NCI-H526 (cell line): ENCODE measurements at regions not wholly inside any gene's neighbourhood (a gene's known extent, or its start where the extent isn't known, plus 50 kb on each side); places are given as distances from the start of the nearest gene placed in this dataset.
"Not testable (repeated sequence)": the region's sequence is repeated elsewhere in the genome, so short reads cannot be mapped to it uniquely, and the experiment has no call there.

ENCODE experiments used
- DNase-seq, 2 experiments: peaks; one replicate each; lab custom pipeline; 2025; lab: John Stamatoyannopoulos, UW

- DNase-seq: peak; percentile 88 to 90
Observed at GRCh38 chr2:234898534-234899053, 53.2 kb upstream of the SH3BP4 start.

DNA sequence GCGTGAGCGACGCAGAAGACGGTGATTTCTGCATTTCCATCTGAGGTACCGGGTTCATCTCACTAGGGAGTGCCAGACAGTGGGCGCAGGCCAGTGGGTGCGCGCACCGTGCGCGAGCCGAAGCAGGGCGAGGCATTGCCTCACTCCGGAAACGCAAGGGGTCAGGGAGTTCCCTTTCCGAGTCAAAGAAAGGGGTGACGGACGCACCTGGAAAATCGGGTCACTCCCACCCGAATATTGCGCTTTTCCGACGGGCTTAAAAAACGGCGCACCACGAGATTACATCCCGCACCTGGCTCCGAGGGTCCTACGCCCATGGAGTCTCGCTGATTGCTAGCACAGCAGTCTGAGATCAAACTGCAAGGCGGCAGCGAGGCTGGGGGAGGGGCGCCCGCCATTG is 63.4 kb upstream of the SH3BP4 start:
- DNase-seq: not testable (repeated sequence)

DNA sequence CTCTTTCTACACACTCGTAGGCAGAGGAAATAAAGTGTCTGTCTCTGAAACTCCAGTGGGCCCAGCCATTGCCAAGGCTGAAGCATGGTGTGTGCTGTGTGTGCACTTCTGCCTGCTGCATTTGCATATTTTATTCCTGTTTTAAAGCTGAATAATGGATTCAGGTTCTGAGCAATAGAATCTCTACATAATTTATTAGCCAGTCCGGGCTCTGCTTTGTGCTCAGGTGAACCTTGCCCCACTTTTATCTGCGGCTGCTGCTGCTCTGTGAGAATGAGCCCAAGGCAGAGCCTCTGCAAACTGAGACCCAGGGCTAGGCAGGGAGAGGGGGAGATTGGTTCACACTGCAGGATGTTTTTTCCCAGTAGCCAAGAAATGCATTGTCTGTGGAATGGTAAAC is 64.6 kb upstream of the SH3BP4 start:
- peak; percentile 66 to 74 for DNase-seq

DNA sequence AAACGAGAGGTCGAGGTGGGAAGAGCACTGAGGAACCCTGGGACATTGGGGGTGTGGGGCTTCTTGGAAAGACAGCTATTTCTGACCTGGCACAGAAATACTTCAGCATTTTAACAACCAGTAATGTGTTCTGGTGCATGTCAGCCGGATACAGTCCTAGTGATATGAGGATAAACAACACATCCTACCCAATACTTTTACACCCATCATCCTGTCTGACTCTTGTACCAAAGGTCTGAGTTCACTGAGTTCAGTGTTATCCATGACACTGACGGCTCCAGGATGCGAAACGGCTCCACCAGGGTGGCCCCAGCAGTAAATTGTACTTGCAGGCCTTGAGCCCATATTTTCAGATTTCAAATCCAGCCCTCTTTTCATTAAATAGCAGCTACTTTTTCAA is 65.9 kb upstream of the SH3BP4 start:
- no peak for DNase-seq

DNA sequence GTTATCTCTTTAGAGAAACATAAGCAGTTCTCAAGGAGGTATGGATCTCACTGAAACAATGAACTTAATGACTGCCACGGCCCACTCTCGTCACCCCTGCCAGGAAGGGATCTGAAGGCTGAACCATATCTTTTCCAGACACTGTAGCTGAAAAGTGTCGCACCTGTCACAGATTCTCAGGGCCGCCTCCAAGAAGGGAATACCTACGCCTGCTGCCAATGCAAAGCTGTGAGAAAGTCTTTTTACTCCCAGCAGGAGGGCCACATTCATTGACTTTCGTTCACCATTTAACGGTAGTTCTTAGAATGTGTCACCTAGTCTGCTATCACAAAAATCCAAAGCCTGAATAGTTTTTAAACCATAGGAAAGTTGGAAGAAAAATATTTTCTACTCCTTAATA is 66.7 kb upstream of the SH3BP4 start:
- DNase-seq: no peak

DNA sequence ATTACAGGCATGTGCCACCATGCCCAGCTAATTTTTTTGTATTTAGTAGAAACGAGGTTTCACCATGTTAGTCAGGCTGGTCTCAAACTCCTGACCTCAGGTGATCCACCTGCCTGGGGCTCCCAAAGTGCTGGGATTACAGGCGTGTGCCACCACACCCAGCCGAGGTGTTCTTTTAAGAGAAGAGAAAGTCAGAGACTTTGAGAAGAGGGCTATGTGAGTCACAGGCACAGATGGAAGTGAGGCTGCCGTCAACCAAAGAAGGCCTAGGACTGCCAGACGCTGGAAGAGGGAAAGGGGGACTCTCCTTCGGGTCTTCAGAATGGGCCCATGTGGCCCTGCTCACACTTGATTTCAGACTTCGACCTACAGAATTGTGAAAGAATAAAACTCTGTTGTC is 67.2 kb upstream of the SH3BP4 start:
- DNase-seq: no peak

- peak; percentile 68 to 89 for DNase-seq
Observed at GRCh38 chr2:234881413-234882241, 70.2 kb upstream of the SH3BP4 start.

DNA sequence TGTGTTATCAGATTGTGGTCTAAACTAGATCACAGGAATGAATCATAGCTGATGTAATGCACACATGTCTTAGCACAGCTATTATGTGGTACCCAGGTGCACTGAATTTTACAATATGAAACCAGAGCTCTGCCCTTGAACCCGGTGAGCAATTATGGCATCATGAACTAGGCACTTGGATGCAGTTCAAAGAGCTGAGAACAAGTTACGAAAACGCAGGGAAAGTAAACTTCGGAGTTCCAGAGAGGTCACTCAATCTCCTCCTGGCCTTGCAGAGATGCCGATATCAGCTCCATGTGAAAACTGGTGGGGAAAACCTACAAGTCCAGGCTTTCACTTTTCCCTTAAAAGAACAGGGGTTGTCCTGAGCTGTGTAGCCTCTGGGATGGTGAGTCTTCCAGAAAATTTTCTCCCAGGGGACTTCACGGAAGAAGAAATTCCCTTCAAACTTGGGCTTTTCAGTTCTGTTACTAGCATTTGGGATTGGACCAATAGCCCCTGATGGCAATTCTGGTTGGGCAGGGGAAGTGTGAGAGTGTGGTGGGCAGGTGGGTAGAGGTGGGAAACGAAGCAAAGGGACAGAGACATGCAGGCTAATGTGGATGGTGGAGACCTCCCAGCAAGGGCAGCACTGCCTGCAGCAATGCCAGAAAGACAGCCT is 71.1 kb upstream of the SH3BP4 start:
- no peak for DNase-seq

DNA sequence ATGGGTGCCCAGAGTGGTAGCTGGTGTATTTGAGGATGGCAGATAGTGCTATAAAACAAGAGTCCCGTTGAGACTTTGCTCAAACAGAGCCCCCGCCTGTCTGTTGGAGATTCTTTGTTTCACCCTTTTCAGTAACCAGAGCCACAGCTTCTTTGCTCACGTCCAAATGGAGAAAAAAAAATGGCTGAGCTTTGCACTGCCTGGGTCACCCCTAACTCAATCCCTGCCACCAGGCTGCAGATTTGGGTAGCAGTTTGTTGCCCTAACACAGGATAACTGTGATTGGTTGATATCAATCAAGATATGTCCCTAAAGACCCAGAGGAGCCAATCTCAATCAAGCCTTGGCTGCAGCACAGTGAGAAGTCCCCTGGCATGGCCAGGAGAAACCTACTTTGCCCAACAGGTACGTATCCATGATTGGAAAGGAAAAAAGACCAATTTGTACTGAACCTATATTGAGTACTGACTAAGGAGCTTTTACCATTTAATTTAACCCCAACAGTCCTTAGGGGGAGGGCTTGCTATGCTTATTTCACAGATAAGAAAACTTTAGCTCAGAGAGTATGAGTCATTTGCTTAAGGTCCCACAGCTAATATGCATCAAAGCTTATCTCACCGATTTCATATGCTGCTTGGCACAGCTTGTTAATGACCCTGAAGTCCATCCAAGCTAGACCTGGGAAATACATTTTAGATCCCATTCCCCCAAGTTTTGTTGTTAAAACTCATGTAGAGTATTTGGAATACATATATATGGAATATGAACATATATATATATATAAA is 72.0 kb upstream of the SH3BP4 start:
- no peak for DNase-seq

DNA sequence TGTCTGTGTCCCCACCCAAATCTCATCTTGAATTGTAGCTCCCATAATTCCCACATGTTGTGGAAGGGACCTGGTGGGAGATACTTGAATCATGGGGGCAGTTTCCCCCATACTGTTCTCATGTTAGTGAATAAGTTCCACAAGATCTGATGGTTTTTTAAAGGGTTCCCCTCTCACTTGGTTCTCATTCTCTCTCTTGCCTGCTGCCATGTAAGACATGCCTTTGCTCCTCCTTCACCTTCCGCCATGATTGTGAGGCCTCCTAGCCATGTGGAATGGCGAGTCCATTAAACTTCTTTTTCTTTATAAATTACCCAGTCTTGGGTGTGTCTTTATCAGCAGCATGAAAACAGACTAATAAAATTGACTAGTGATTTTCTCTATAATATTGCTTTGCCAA is 75.2 kb upstream of the SH3BP4 start:
- not testable (repeated sequence) for DNase-seq

DNA sequence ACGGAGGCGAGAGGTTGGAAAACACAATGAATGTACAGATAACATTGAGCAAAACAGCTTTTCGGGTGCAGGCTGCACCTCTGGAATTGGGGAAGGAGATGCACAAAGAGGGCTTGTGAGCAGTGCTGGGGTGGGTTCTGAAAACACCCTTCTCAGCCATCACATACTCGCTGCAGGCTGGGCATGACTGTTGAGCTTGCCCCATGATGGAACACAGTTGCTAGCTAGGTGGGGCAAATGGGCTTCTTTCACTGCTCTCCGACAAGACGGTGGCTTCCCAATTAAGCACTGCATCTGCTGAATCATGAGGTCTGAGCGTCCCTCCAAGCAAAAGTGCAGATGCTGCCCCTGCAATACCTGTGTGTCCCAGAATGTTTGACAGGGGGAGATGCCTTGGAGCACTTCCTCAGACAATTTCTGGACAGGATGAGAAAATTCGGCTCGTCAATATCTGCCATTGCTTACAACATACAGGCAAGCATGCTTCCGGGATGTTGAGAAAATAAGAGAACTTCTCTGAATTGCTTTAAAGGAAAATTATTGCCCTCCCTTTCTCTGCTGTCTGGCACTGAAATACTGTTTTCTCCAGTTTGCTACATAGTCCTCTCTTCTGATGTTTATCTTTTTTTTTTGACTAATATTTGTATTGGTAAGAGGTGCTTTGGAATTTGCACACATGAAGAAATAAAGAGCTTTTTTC is 77.3 kb upstream of the SH3BP4 start:
- no peak for DNase-seq

DNA sequence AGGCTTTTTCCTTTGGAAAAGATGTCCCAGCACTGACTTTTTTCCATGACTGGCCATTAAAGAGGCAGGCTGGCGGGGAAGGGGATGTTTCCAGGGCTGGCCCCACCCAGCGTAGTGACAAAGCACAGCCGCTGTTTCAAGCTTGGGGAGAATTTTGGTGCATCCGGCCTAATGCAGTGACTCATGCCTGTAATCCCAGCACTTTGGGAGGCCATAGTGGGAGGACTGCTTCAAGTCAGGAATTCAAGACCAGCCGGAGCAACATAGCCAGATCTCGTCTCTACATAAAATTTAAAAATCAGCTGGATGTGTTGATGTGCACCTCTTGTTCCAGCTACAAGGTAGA is 78.0 kb upstream of the SH3BP4 start:
- DNase-seq: no peak

- DNase-seq: no peak
Observed at GRCh38 chr2:234873103-234873827, 78.6 kb upstream of the SH3BP4 start.

DNA sequence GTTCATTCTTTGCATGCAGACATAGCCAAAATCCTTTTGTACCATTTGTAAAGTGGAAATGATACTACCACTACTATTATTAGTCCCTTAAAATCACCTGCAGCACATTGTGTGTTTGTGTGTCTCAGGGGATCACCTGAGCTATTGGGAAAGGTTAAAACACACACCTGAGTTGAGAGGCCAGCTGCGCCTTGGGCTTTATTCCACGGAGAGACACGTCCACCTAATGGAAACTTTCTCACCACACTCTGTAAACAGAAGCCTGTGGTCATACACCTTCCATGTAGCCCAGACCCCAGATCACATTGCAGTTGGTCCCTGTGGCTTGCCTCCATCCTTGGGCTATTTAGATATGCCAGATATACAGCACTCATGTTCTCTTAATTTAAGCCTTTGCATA is 81.8 kb upstream of the SH3BP4 start:
- DNase-seq: no peak

DNA sequence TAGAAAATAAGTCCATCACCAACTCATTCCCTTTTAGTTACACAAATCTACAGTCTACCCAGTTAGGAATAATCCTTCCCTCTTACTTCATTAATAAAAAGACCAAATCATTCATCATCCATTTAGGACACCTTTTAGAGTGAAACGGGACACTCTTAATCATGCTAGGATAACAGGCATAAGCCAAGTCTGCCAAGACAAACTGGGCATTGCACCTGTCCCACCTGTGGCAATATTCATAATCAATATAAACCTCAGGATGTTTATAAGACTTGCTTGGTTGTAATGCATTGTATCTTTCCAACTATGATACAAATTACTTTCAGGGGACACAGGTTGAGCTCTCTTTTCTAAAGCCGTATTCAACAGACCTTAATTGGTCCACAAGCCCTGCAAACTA is 82.7 kb upstream of the SH3BP4 start:
- no peak for DNase-seq

GRCh38 chr2:234867882-234868285 is 83.9 kb upstream of the SH3BP4 start:
- DNase-seq: no peak

DNA sequence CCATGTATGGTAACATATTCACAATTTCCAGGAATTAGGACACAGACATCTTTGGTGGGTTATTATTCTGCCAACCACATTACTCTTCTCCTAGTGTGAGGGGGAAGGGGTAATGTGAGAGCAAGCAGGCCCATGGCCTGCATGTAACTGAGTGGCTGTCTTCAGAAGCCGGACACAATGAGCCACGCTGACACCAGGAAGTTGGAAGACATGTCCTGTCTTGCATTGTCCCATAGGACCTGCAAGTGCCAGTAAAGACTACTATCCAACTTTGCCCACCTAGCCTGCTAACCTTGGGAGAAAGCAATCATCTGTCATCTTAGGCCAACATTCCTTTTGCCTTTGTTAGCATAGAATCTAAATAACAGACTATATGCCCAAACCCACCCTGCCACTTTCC is 86.2 kb upstream of the SH3BP4 start:
- no peak for DNase-seq

DNA sequence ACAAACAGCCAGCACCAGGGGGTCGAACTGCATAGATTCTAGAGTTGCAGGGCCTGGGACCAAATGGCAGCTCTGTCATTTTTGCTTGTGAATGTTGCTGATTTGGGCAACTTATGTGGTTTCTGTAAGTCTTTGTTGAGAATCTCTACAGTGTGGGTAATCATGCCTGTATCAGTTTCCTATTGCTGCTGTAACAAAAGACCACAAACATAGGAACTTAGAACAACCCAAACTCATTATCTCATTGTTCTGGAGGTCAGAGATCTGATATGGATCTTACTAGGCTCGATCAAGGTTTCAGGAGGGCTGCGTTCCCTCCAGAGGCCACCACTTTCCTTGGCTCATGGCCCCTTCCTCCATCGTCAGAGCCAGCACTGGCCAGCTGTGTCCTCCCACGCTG is 86.8 kb upstream of the SH3BP4 start:
- DNase-seq: no peak

DNA sequence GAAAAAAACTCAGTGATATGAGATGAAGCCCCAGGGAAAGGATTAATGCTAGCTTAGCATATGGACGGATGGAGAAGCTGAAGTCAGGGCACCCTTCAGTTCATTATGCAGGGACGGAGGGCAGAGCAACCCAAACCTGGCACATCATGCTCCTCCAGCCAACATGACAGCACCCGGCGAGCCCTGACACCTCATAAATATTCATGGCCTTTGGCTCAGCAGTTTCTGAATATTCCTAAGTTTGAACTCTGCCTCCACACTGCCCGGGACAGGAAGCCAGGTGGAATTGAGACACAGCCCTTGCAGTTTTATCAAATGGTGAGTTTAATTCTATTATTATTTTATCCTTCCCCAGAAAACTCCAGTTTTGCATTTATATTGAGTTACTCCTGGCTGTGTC is 87.3 kb upstream of the SH3BP4 start:
- DNase-seq: peak in 1 of 2 experiments; percentile 46

- DNase-seq: peak; percentile 83 to 90
Observed at GRCh38 chr2:234863043-234863934, 88.5 kb upstream of the SH3BP4 start.
